ENCODE measurements at regions not wholly inside any gene's neighbourhood (a gene's known extent, or its start where the extent isn't known, plus 50 kb on each side); places are given as distances from the start of the nearest gene placed in this dataset.

DNA sequence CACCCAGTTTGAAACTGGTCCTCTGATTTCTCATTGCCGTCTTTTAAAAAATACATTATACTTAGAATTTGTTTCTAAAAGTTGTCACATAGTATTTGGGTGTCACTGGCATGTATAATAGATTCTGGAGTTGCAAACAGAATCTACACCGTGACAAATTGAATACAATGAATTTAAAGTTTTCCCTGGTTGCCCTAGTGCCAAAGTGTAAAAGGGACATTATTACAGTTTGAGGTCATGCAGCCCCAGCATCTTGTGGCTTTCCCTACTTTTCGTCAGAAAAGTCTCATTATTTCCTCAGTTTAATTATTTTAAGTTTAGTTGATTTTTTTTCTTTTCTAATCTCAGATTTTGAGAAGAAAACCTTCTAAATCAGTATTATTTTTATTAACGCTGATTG lies 155.9 kb downstream of the DISP1 start:
- H3K4me3 ChIP-seq (ENCODE audit: extremely low read depth in 1 of 4, insufficient read depth in 2 of 4, low read depth in 3 of 4, low read length in 4 of 4), result no peak overlapping the region
- H3K56ac ChIP-seq (replicated peaks; ENCODE audit: insufficient read length, low read depth, low read length), result no peak overlapping the region
- ChIA-PET POLR2A (ENCODE audit: partially characterized antibody) (no interaction called here), CTCF (ENCODE audit: partially characterized antibody) (interaction anchor here (0.6 kb wide), 1 partner anchor 21 kb away, joined by 3 read pairs; no protein-coding TSS in a partner anchor)
- no peaks in the 10 kb centered on the region for H3K79me1 ChIP-seq (ENCODE audit: low read depth, low read length)
- no peak overlapping the region for H2BK120ac ChIP-seq (replicated peaks; ENCODE audit: low read depth, low read length)
- H4K20me1 ChIP-seq (replicated peaks in 1 of 2; ENCODE audit: control insufficient read depth in 1 of 2, insufficient read depth in 2 of 2, low read length in 2 of 2), result no peaks in the 10 kb centered on the region
- no peaks in the 10 kb centered on the region for H3K9me3 ChIP-seq (ENCODE audit: insufficient read depth in 2 of 2, low read depth in 1 of 2, low read length in 1 of 2)
- FAIRE-seq, result no peak
- H3K9ac ChIP-seq (replicated peaks in 1 of 4; ENCODE audit: extremely low read depth in 1 of 4, low read depth in 3 of 4, low read length in 3 of 4), result no peak overlapping the region
- H3K79me2 ChIP-seq (ENCODE audit: control insufficient read depth in 1 of 2, insufficient read depth in 2 of 2, low read length in 2 of 2), result no peaks in the 10 kb centered on the region
- H3K23me2 ChIP-seq (ENCODE audit: low read depth, low read length), result no peaks in the 10 kb centered on the region
- no peak overlapping the region for H2BK15ac ChIP-seq (ENCODE audit: low read length)
- no peaks in the 10 kb centered on the region for H3K36me3 ChIP-seq (ENCODE audit: control insufficient read depth in 2 of 4, insufficient read depth in 4 of 4, low read length in 3 of 4)
- no peak overlapping the region for H2BK20ac ChIP-seq (ENCODE audit: low read length)
- H3K27ac ChIP-seq (ENCODE audit: low read depth, low read length), result no peak overlapping the region
- H2AFZ ChIP-seq (ENCODE audit: low read length), result no peak overlapping the region
- H4K91ac ChIP-seq (replicated peaks; ENCODE audit: insufficient read length, low read length), result no peak overlapping the region
- no peak overlapping the region for H3K18ac ChIP-seq (ENCODE audit: extremely low read depth, low read length)
- H3K23ac ChIP-seq (ENCODE audit: insufficient read length), result no peak overlapping the region
- H3K27me3 ChIP-seq (replicated peaks in 1 of 4; ENCODE audit: control insufficient read depth in 3 of 4, extremely low read depth in 1 of 4, insufficient read depth in 3 of 4, low read length in 3 of 4), result no peaks in the 10 kb centered on the region
- no peak overlapping the region for H4K8ac ChIP-seq (ENCODE audit: extremely low read depth, insufficient read depth, low read length)
- no peaks in the 10 kb centered on the region for H3K4me1 ChIP-seq (replicated peaks in 1 of 4; ENCODE audit: control insufficient read depth in 3 of 4, insufficient read depth in 4 of 4, low read length in 3 of 4)
- WGBS, 2 experiments (ENCODE audit: extremely low coverage in 1 of 2, insufficient coverage in 1 of 2, insufficient read length in 1 of 2, insufficient replicate concordance in 2 of 2, low coverage in 1 of 2, low lambda C conversion rate in 2 of 2, missing lambda C conversion rate in 1 of 2), result 81% methylated on average over 4 of the region's 4 CpGs; no CpG with 5 or more reads in 1 of the 2 experiments
- no peak overlapping the region for H4K5ac ChIP-seq (ENCODE audit: insufficient read length, low read depth, low read length)
- H2BK12ac ChIP-seq (ENCODE audit: low read depth, low read length), result no peak overlapping the region
- no peak overlapping the region for H3K4ac ChIP-seq (replicated peaks; ENCODE audit: insufficient read length, low read depth, low read length)
- no peak overlapping the region for H3K14ac ChIP-seq (ENCODE audit: insufficient read length)
- no peak for DNase-seq (ENCODE audit: low read depth in 1 of 2, low spot score in 2 of 2)
- H2AK5ac ChIP-seq (ENCODE audit: low read depth, low read length), result no peak overlapping the region
- TF ChIP-seq RXRA (IDR thresholded peaks at IDR 0.05; ENCODE audit: insufficient read depth, low read depth, low read length) (no peak), HDAC6 (IDR thresholded peaks at IDR 0.05; ENCODE audit: low read depth, low read length) (no peak), RBBP5 (IDR thresholded peaks at IDR 0.05; ENCODE audit: borderline replicate concordance, low read depth, low read length) (no peak), TCF12 (IDR thresholded peaks at IDR 0.05; ENCODE audit: low read depth, low read length) (no peak), SIX5 (IDR thresholded peaks at IDR 0.05; ENCODE audit: low read depth, low read length) (no peak), SUZ12 (IDR thresholded peaks at IDR 0.05; ENCODE audit: low read length) (no peak), SP2 (IDR thresholded peaks at IDR 0.05; ENCODE audit: low read length) (no peak), CBX5 (IDR thresholded peaks at IDR 0.05; ENCODE audit: low read depth, low read length) (no peak)
- TF ChIP-seq, protein P1, sequence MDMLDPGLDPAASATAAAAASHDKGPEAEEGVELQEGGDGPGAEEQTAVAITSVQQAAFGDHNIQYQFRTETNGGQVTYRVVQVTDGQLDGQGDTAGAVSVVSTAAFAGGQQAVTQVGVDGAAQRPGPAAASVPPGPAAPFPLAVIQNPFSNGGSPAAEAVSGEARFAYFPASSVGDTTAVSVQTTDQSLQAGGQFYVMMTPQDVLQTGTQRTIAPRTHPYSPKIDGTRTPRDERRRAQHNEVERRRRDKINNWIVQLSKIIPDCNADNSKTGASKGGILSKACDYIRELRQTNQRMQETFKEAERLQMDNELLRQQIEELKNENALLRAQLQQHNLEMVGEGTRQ (IDR thresholded peaks at IDR 0.05; ENCODE audit: low read length), result no peak
- no peak overlapping the region for H2BK5ac ChIP-seq (ENCODE audit: low read depth, low read length)
- H3K4me2 ChIP-seq (ENCODE audit: insufficient read depth in 1 of 2, low read depth in 2 of 2, low read length in 2 of 2), result no peak overlapping the region
